ENCODE measurements at regions not wholly inside any gene's neighbourhood (a gene's known extent, or its start where the extent isn't known, plus 50 kb on each side); places are given as distances from the start of the nearest gene placed in this dataset.

DNA sequence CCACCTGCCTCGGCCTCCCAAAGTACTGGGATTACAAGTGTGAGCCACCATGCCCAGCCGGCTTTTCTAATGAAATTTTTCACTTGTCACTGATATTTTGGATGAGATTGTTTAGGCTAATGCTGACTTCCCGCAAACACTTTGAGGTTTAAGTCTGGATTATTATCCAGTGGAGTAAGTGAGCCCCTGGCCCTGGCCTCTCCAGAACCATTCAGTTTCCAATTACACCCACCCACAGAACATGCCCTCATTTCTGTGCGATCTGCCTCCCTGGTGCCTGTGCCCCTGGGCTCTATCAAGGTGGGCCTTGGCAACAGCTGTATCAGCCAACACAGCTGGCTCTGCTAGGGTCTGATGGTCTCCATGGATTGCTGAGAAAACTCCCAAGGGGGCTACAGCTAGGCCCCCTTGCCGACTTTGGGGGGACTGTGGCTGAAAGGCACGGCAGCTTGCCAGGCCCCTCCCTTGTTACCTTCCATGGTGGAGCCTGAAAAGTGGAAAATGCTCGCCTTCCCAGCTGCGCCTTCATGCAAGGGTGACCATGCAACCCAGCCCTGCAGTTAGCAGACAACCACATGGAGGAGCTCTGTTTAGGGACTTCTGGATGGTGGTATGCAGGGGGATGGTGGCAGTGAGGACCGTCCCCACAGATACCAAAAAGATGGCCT, 288.9 kb downstream of the FAM43A start:
- H3K36me3 ChIP-seq (replicated peaks in 1 of 2; ENCODE audit: control insufficient read depth in 1 of 2, insufficient read depth in 2 of 2, low read length in 1 of 2): no peaks in the 10 kb centered on the region
- H3K9ac ChIP-seq: no peak overlapping the region
- no peaks in the 10 kb centered on the region for H4K20me1 ChIP-seq (ENCODE audit: insufficient read depth)
- H3K9me3 ChIP-seq: no peaks in the 10 kb centered on the region
- no peak for DNase-seq
- H3K4me3 ChIP-seq (ENCODE audit: low read depth in 2 of 2, low read length in 1 of 2): no peak overlapping the region
- H3K27ac ChIP-seq (ENCODE audit: low read depth in 2 of 2, low read length in 1 of 2): no peak overlapping the region
- H3F3A ChIP-seq (replicated peaks; ENCODE audit: insufficient read depth): no peaks in the 10 kb centered on the region
- WGBS (ENCODE audit: low lambda C conversion rate): 57% methylated on average over 6 of the region's 9 CpGs
- H3K79me2 ChIP-seq (ENCODE audit: insufficient read depth): no peaks in the 10 kb centered on the region
- no peaks in the 10 kb centered on the region; the same call in 1 of the 2 replicates for H3K27me3 ChIP-seq (ENCODE audit: insufficient read depth)
- ChIA-PET POLR2A (no interaction called here), CTCF (interaction anchor here (1.3 kb wide), 1 partner anchor 287 kb away, joined by 3 read pairs; no protein-coding TSS in a partner anchor)
- H3K9me2 ChIP-seq: no peaks in the 10 kb centered on the region
- no peak overlapping the region for H2AFZ ChIP-seq (ENCODE audit: low read depth)
- TF ChIP-seq, protein P1, sequence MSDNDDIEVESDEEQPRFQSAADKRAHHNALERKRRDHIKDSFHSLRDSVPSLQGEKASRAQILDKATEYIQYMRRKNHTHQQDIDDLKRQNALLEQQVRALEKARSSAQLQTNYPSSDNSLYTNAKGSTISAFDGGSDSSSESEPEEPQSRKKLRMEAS (IDR thresholded peaks at IDR 0.05; ENCODE audit: low read depth): no peak
- TF ChIP-seq EZH2phosphoT487 (IDR thresholded peaks at IDR 0.05; ENCODE audit: borderline replicate concordance, low read depth) (no peak), YY1 (IDR thresholded peaks at IDR 0.05; ENCODE audit: low read depth) (no peak), GABPA (IDR thresholded peaks at IDR 0.05; ENCODE audit: low read depth) (no peak), TAF1 (IDR thresholded peaks at IDR 0.05; ENCODE audit: borderline replicate concordance, low read depth, low read length) (no peak), RXRA (IDR thresholded peaks at IDR 0.05; ENCODE audit: borderline replicate concordance, low read depth) (no peak), EP300 (IDR thresholded peaks at IDR 0.05; ENCODE audit: borderline replicate concordance in 1 of 2, low read depth in 1 of 2, low read length in 1 of 2) (no peak), TCF12 (IDR thresholded peaks at IDR 0.05) (no peak), NFIC (IDR thresholded peaks at IDR 0.05; ENCODE audit: borderline replicate concordance) (no peak), CHD2 (IDR thresholded peaks at IDR 0.05; ENCODE audit: low read length, partially characterized antibody) (no peak), FOSL2 (IDR thresholded peaks at IDR 0.05; ENCODE audit: borderline replicate concordance, low read depth) (no peak), RFX5 (IDR thresholded peaks at IDR 0.05; ENCODE audit: low read length) (no peak), FOXJ3 (CRISPR knock-in tag; IDR thresholded peaks at IDR 0.05) (no peak)
- TF ChIP-seq, protein P2, sequence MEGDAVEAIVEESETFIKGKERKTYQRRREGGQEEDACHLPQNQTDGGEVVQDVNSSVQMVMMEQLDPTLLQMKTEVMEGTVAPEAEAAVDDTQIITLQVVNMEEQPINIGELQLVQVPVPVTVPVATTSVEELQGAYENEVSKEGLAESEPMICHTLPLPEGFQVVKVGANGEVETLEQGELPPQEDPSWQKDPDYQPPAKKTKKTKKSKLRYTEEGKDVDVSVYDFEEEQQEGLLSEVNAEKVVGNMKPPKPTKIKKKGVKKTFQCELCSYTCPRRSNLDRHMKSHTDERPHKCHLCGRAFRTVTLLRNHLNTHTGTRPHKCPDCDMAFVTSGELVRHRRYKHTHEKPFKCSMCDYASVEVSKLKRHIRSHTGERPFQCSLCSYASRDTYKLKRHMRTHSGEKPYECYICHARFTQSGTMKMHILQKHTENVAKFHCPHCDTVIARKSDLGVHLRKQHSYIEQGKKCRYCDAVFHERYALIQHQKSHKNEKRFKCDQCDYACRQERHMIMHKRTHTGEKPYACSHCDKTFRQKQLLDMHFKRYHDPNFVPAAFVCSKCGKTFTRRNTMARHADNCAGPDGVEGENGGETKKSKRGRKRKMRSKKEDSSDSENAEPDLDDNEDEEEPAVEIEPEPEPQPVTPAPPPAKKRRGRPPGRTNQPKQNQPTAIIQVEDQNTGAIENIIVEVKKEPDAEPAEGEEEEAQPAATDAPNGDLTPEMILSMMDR (IDR thresholded peaks at IDR 0.05): no peak
- TF ChIP-seq, protein P3, sequence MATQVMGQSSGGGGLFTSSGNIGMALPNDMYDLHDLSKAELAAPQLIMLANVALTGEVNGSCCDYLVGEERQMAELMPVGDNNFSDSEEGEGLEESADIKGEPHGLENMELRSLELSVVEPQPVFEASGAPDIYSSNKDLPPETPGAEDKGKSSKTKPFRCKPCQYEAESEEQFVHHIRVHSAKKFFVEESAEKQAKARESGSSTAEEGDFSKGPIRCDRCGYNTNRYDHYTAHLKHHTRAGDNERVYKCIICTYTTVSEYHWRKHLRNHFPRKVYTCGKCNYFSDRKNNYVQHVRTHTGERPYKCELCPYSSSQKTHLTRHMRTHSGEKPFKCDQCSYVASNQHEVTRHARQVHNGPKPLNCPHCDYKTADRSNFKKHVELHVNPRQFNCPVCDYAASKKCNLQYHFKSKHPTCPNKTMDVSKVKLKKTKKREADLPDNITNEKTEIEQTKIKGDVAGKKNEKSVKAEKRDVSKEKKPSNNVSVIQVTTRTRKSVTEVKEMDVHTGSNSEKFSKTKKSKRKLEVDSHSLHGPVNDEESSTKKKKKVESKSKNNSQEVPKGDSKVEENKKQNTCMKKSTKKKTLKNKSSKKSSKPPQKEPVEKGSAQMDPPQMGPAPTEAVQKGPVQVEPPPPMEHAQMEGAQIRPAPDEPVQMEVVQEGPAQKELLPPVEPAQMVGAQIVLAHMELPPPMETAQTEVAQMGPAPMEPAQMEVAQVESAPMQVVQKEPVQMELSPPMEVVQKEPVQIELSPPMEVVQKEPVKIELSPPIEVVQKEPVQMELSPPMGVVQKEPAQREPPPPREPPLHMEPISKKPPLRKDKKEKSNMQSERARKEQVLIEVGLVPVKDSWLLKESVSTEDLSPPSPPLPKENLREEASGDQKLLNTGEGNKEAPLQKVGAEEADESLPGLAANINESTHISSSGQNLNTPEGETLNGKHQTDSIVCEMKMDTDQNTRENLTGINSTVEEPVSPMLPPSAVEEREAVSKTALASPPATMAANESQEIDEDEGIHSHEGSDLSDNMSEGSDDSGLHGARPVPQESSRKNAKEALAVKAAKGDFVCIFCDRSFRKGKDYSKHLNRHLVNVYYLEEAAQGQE (IDR thresholded peaks at IDR 0.05; ENCODE audit: low read depth, low read length): no peak
- TF ChIP-seq, protein P4, sequence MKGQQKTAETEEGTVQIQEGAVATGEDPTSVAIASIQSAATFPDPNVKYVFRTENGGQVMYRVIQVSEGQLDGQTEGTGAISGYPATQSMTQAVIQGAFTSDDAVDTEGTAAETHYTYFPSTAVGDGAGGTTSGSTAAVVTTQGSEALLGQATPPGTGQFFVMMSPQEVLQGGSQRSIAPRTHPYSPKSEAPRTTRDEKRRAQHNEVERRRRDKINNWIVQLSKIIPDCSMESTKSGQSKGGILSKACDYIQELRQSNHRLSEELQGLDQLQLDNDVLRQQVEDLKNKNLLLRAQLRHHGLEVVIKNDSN (IDR thresholded peaks at IDR 0.05; ENCODE audit: borderline replicate concordance, low read depth): no peak
- TF ChIP-seq, protein P5, sequence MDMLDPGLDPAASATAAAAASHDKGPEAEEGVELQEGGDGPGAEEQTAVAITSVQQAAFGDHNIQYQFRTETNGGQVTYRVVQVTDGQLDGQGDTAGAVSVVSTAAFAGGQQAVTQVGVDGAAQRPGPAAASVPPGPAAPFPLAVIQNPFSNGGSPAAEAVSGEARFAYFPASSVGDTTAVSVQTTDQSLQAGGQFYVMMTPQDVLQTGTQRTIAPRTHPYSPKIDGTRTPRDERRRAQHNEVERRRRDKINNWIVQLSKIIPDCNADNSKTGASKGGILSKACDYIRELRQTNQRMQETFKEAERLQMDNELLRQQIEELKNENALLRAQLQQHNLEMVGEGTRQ (IDR thresholded peaks at IDR 0.05; ENCODE audit: borderline replicate concordance, low read depth, low read length): no peak
- TF ChIP-seq, protein P6, sequence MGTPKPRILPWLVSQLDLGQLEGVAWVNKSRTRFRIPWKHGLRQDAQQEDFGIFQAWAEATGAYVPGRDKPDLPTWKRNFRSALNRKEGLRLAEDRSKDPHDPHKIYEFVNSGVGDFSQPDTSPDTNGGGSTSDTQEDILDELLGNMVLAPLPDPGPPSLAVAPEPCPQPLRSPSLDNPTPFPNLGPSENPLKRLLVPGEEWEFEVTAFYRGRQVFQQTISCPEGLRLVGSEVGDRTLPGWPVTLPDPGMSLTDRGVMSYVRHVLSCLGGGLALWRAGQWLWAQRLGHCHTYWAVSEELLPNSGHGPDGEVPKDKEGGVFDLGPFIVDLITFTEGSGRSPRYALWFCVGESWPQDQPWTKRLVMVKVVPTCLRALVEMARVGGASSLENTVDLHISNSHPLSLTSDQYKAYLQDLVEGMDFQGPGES (IDR thresholded peaks at IDR 0.05; ENCODE audit: low read depth, low read length): no peak
- TF ChIP-seq, protein P7, sequence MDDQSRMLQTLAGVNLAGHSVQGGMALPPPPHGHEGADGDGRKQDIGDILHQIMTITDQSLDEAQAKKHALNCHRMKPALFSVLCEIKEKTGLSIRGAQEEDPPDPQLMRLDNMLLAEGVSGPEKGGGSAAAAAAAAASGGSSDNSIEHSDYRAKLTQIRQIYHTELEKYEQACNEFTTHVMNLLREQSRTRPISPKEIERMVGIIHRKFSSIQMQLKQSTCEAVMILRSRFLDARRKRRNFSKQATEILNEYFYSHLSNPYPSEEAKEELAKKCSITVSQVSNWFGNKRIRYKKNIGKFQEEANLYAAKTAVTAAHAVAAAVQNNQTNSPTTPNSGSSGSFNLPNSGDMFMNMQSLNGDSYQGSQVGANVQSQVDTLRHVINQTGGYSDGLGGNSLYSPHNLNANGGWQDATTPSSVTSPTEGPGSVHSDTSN (IDR thresholded peaks at IDR 0.05): no peak
- H3K4me1 ChIP-seq (ENCODE audit: control insufficient read depth in 1 of 2, insufficient read depth in 2 of 2, low read depth in 1 of 2, low read length in 1 of 2): no peaks in the 10 kb centered on the region; a peak in 1 of 4 replicates
- H3K4me2 ChIP-seq: no peak overlapping the region
